Mononuclear cell (primary cell): ENCODE measurements at regions not wholly inside any gene's neighbourhood (a gene's known extent, or its start where the extent isn't known, plus 50 kb on each side); places are given as distances from the start of the nearest gene placed in this dataset.

ENCODE experiments used
- H3K27me3 ChIP-seq: 2 replicates; pipeline ENCODE4 v1.6.0; 2011; ENCODE audit warnings: low read length, control low read depth; ENCODE audit not compliant: insufficient read depth
- H3K4me1 ChIP-seq: 2 replicates; pipeline ENCODE4 v1.5.1; 2011; ENCODE audit warnings: mild to moderate bottlenecking, low read length, control low read depth; ENCODE audit not compliant: insufficient read depth
- H3K4me3 ChIP-seq: 2 replicates; pipeline ENCODE4 v1.5.1; 2011; ENCODE audit warnings: mild to moderate bottlenecking, low read length, moderate library complexity
- H3K9me3 ChIP-seq: 2 replicates; pipeline ENCODE4 v1.5.1; 2011; ENCODE audit warnings: low read depth, mild to moderate bottlenecking, control low read depth, low read length

GRCh38 chr4:104967034-104967401 lies 179.7 kb upstream of the TET2 start:
- peak overlapping the region; percentile 2 for H3K4me3 ChIP-seq
- no peaks in the 10 kb centered on the region for H3K9me3 ChIP-seq
- H3K27me3 ChIP-seq = no peaks in the 10 kb centered on the region
- peaks cover 24% of the 10 kb centered on the region for H3K4me1 ChIP-seq

GRCh38 chr4:104969394-104970082 lies 177.1 kb upstream of the TET2 start:
- H3K27me3 ChIP-seq = no peaks in the 10 kb centered on the region
- peaks cover 17% of the 10 kb centered on the region for H3K4me1 ChIP-seq
- H3K9me3 ChIP-seq = no peaks in the 10 kb centered on the region
- no peak overlapping the region for H3K4me3 ChIP-seq

- Histone ChIP-seq H3K4me3 (no peak overlapping the region), H3K4me1 (peaks cover 19% of the 10 kb centered on the region), H3K27me3 (no peaks in the 10 kb centered on the region)
These were observed 175.2 kb upstream of the TET2 start for GRCh38 chr4:104971462-104971861.

GRCh38 chr4:104973708-104974107 lies 173.0 kb upstream of the TET2 start:
- H3K27me3 ChIP-seq = no peaks in the 10 kb centered on the region
- H3K4me1 ChIP-seq = peaks cover 11% of the 10 kb centered on the region
- H3K4me3 ChIP-seq = no peak overlapping the region
- no peaks in the 10 kb centered on the region for H3K9me3 ChIP-seq

More at GRCh38 chr4:104971462-104971861, 175.2 kb upstream of the TET2 start:
- H3K9me3 ChIP-seq = no peaks in the 10 kb centered on the region

GRCh38 chr4:104975617-104976016 lies 171.1 kb upstream of the TET2 start:
- H3K27me3 ChIP-seq = no peaks in the 10 kb centered on the region
- no peaks in the 10 kb centered on the region for H3K9me3 ChIP-seq
- H3K4me1 ChIP-seq = peaks cover 11% of the 10 kb centered on the region
- no peak overlapping the region for H3K4me3 ChIP-seq

GRCh38 chr4:104976262-104976661 lies 170.4 kb upstream of the TET2 start:
- Histone ChIP-seq H3K4me3 (no peak overlapping the region), H3K9me3 (no peaks in the 10 kb centered on the region), H3K4me1 (peaks cover 11% of the 10 kb centered on the region), H3K27me3 (no peaks in the 10 kb centered on the region)

- Histone ChIP-seq H3K9me3 (no peaks in the 10 kb centered on the region), H3K27me3 (no peaks in the 10 kb centered on the region), H3K4me3 (no peak overlapping the region), H3K4me1 (peaks cover 11% of the 10 kb centered on the region)
These were observed 167.5 kb upstream of the TET2 start for GRCh38 chr4:104979083-104979760.

GRCh38 chr4:104983615-104984179 lies 163.0 kb upstream of the TET2 start:
- Histone ChIP-seq H3K4me1 (no peaks in the 10 kb centered on the region), H3K9me3 (no peaks in the 10 kb centered on the region), H3K4me3 (no peak overlapping the region), H3K27me3 (no peaks in the 10 kb centered on the region)

GRCh38 chr4:104986306-104986705 lies 160.4 kb upstream of the TET2 start:
- no peaks in the 10 kb centered on the region for H3K27me3 ChIP-seq
- no peaks in the 10 kb centered on the region for H3K9me3 ChIP-seq
- H3K4me1 ChIP-seq = no peaks in the 10 kb centered on the region
- no peak overlapping the region for H3K4me3 ChIP-seq

GRCh38 chr4:104989371-104989770 lies 157.3 kb upstream of the TET2 start:
- H3K4me3 ChIP-seq = no peak overlapping the region
- no peaks in the 10 kb centered on the region for H3K4me1 ChIP-seq
- no peaks in the 10 kb centered on the region for H3K27me3 ChIP-seq
- no peaks in the 10 kb centered on the region for H3K9me3 ChIP-seq

GRCh38 chr4:105002278-105002677 lies 144.4 kb upstream of the TET2 start:
- H3K9me3 ChIP-seq = no peaks in the 10 kb centered on the region
- H3K27me3 ChIP-seq = no peaks in the 10 kb centered on the region
- no peak overlapping the region for H3K4me3 ChIP-seq
- H3K4me1 ChIP-seq = no peaks in the 10 kb centered on the region

GRCh38 chr4:105014234-105014633 lies 132.4 kb upstream of the TET2 start:
- H3K9me3 ChIP-seq = no peaks in the 10 kb centered on the region
- H3K4me3 ChIP-seq = no peak overlapping the region
- H3K4me1 ChIP-seq = peaks cover 8% of the 10 kb centered on the region
- H3K27me3 ChIP-seq = no peaks in the 10 kb centered on the region

- H3K9me3 ChIP-seq = no peaks in the 10 kb centered on the region
- no peak overlapping the region for H3K4me3 ChIP-seq
- no peaks in the 10 kb centered on the region for H3K27me3 ChIP-seq
- H3K4me1 ChIP-seq = peaks cover 8% of the 10 kb centered on the region
These were observed 132.0 kb upstream of the TET2 start for GRCh38 chr4:105014635-105015034.

GRCh38 chr4:105015750-105016149 lies 130.9 kb upstream of the TET2 start:
- peaks cover 8% of the 10 kb centered on the region for H3K4me1 ChIP-seq
- H3K4me3 ChIP-seq = no peak overlapping the region
- no peaks in the 10 kb centered on the region for H3K9me3 ChIP-seq
- H3K27me3 ChIP-seq = no peaks in the 10 kb centered on the region

GRCh38 chr4:105022811-105023667 lies 123.6 kb upstream of the TET2 start:
- Histone ChIP-seq H3K27me3 (no peaks in the 10 kb centered on the region), H3K4me1 (peaks cover 12% of the 10 kb centered on the region), H3K4me3 (no peak overlapping the region), H3K9me3 (no peaks in the 10 kb centered on the region)
